ENCODE measurements at regions not wholly inside any gene's neighbourhood (a gene's known extent, or its start where the extent isn't known, plus 50 kb on each side); places are given as distances from the start of the nearest gene placed in this dataset.

DNA sequence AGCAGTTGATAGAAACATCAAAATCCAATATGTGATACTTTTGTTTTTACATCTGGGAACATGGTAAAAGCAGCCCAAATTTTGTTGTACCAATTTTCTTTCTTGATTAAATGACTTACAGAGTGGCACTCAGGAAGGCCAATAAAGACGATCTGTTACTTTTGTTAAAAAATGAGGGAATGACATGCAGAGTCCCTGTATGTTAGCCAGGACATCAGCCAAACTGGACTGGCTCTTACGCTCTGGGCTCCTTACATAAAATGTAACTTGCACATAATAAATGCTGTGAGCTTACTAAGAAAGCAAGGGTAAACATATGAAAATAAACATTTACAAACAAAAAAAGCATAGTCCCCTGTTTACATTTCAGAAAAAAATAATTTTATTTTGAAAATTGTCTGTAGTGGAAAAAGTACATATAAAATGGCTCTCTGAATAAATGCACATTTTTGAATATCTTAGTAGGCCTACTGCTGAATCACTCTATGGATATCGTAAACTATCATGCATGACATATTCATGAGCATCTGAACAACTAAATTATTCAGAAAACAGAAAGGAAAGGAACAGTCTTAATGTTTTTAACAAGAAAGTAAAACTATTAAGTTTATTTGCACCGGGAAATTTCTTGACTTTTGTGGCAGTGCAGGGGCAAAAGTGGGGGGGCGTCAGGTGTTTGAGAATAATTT is 534.5 kb downstream of the KCTD12 start:
- Histone ChIP-seq H3K36me3 (replicated peaks; ENCODE audit: control insufficient read depth, insufficient read depth, low read length) (no peaks in the 10 kb centered on the region), H3K4me3 (ENCODE audit: insufficient read depth, low read depth, low read length) (no peak overlapping the region), H3K27me3 (ENCODE audit: control insufficient read depth, insufficient read depth, low read length) (no peaks in the 10 kb centered on the region)
- DNase-seq = no peak

DNA sequence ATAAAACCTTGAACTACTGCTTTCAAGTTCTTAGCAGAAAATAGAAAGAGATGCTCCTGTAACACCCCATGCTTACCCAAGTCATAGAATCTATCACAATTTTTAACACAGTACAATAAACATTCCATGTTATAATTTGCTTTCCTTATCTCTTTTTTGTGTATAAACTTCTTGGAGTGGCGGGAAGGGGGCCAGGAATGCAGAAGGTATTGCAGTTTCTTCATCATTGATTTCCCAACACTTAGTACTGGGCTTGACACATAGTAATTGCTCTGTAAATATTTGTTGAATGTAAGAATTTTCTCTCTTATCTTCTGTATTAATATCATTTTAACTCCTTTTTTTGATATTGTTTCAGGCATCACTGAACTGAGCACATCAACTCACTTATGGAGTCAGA is 535.8 kb downstream of the KCTD12 start:
- no peaks in the 10 kb centered on the region for H3K27me3 ChIP-seq (ENCODE audit: control insufficient read depth, insufficient read depth, low read length)
- DNase-seq = no peak
- no peak overlapping the region for H3K4me3 ChIP-seq (ENCODE audit: insufficient read depth, low read depth, low read length)
- no peaks in the 10 kb centered on the region for H3K36me3 ChIP-seq (replicated peaks; ENCODE audit: control insufficient read depth, insufficient read depth, low read length)

DNA sequence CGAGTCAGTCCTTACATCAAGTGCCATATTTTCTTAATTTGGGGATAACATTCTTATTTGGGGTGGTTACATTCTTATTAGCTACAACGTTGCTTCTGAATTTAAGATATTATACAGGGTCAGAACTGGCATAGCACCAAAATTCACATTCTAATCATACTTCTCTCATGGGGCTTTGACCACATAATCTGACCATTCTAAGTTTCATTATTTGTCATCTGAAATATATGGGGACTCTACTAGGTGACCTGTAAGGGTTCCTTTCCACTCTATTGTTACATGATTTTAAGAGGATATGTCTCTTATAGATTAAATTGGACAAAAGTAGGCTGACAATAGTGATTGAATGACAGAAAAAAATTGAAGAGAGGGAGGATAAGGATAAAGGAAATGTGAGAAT is 536.5 kb downstream of the KCTD12 start:
- DNase-seq = no peak
- no peaks in the 10 kb centered on the region for H3K36me3 ChIP-seq (replicated peaks; ENCODE audit: control insufficient read depth, insufficient read depth, low read length)

DNA sequence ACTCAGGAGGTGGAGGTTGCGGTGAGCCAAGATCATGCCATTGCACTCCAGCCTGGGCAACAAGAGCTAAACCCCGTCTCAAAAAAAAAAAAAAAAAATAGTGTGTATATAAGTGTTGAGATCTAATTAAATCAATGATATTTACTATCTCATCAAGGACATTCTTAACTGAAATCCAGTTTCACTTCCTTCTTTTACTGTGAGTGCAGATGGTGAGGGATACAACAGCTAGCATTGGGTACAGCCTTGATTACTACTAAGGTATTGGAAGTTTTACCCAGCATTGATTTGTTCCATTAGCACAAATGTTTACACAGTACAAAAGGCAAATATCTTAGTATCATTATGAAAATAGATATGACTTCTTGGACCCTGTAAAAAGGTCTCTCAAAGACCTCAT is 546.6 kb downstream of the KCTD12 start:
- Histone ChIP-seq H3K36me3 (replicated peaks; ENCODE audit: control insufficient read depth, insufficient read depth, low read length) (no peaks in the 10 kb centered on the region), H3K27me3 (ENCODE audit: control insufficient read depth, insufficient read depth, low read length) (peaks cover 20% of the 10 kb centered on the region; the same call in 1 of the 2 replicates), H3K4me3 (ENCODE audit: insufficient read depth, low read depth, low read length) (no peak overlapping the region)
- DNase-seq = no peak

More for the DNA sequence above, 536.5 kb downstream of the KCTD12 start:
- Histone ChIP-seq H3K27me3 (ENCODE audit: control insufficient read depth, insufficient read depth, low read length) (no peaks in the 10 kb centered on the region), H3K4me3 (ENCODE audit: insufficient read depth, low read depth, low read length) (no peak overlapping the region)

DNA sequence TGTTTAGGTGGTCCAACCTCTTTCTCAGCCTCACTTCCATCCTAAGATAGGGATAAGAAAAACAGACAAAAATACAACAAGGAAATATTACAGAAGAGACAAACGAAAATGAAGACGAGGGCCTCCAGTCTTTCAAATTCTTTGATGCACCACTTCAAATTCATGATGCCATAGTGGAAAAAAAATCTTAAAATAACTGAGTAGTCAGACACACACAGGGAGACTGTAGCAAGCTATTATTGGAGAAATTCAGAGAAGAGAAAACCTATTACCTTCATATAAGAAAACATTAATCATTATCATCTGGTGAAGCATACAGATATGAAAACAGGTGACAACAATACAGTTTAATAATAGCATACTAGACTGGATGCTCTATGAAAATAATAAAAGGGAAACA is 548.2 kb downstream of the KCTD12 start:
- Histone ChIP-seq H3K27me3 (ENCODE audit: control insufficient read depth, insufficient read depth, low read length) (peaks cover 24% of the 10 kb centered on the region; the same call in 1 of the 2 replicates), H3K36me3 (replicated peaks; ENCODE audit: control insufficient read depth, insufficient read depth, low read length) (no peaks in the 10 kb centered on the region), H3K4me3 (ENCODE audit: insufficient read depth, low read depth, low read length) (no peak overlapping the region)
- DNase-seq = no peak

DNA sequence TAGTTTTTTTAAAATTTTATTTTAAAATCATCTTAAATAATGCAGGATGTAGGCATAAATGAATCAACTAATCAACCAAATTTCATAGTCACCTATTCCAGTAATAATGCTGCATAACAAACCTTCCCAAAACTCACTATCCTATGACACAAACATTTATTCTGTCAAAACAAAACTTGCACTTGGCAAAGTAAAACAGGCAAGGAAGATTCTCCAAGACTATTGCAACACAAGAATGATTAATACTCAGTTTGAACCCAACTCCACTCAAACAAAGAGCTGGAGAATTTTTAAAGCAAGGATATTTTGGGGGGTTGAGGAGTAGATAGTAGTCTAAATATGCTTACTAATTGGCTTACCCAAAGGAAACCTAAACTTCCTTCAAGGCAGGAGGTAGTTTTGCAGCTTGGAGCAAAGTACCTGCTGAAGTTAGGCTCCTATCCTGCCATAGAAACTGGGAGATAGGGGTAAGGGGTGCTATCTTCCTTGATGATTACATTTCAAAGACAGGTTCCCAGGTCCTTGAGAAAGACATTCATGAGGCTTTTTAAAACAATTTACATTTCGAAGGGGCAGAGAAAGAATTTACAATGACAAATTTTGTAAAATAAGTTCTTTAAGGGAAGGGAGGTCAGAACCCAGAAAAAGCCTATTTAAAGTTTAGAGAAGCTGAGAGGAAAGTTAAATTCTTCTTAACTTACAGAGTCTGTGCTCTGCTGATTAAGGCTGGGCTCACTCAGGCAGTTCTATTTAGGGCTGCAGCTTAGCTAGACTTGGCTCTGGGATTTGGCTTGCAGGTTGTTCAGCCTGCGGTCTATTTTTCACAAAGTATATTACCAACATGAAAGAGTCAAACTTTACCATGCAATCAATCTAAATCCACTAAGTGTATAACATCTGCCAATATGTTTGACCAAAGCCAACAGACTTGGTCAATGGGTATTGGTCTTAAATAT is 549.0 kb downstream of the KCTD12 start:
- DNase-seq = peak; percentile 1
- Histone ChIP-seq H3K36me3 (replicated peaks; ENCODE audit: control insufficient read depth, insufficient read depth, low read length) (no peaks in the 10 kb centered on the region), H3K27me3 (ENCODE audit: control insufficient read depth, insufficient read depth, low read length) (peaks cover 24% of the 10 kb centered on the region; the same call in 1 of the 2 replicates), H3K4me3 (ENCODE audit: insufficient read depth, low read depth, low read length) (no peak overlapping the region)

DNA sequence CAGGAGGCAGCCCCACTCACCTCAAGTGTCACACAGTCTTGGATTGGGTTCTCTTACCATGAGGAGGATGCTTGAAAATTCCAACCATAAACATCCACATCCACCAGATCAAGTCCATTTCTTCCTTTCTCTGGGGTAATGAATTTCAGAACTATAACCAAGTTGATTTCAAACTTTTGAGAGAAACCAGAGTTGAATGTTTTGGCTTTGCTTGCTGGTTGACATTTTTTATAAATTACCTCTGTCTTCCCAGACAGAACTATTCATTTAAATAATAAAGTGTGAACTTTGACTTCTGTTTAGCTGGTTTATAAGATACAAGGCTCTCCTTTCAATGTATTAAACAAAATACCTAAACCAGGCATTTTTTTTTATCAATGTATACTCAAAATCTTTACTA is 550.7 kb downstream of the KCTD12 start:
- Histone ChIP-seq H3K27me3 (ENCODE audit: control insufficient read depth, insufficient read depth, low read length) (peaks cover 24% of the 10 kb centered on the region; the same call in 1 of the 2 replicates), H3K36me3 (replicated peaks; ENCODE audit: control insufficient read depth, insufficient read depth, low read length) (no peaks in the 10 kb centered on the region), H3K4me3 (ENCODE audit: insufficient read depth, low read depth, low read length) (no peak overlapping the region)
- no peak for DNase-seq

DNA sequence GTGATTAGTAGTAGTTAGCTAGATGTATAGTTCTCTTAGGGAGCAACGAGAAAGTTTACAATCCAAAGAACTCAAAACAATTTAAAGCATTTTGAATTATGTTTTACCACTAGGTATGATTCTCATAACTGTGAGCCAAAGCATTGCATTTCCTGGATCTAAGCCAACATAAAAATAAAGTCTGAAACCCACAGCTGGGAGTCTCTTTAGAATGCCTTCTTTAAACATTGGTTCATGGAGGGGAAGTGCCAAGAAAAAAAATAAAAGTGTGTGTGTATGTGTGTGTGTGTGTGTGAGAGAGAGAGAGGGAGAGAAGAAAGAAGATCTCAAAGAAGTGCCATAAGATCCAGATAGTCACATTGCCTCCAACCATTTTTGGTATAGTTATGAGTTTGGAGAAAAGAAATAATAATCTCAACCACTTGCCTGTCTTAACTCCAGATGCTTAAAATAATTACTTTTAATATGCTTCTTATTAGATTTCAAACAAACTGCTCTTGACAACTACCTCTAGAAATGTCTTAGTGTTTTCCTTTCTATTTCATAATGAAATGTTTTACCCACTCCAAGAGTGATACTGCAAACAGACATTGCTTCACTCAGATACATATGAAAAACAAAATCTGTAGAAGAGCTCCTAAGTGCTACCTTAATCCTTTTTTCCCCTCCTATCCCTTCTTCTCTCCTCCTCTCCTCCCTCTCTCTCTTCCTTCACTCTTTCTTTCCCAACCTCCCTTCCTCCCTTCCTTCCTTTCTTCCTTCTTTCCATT is 554.1 kb downstream of the KCTD12 start:
- no peak overlapping the region for H3K4me3 ChIP-seq (ENCODE audit: insufficient read depth, low read depth, low read length)
- DNase-seq = no peak
- H3K27me3 ChIP-seq (ENCODE audit: control insufficient read depth, insufficient read depth, low read length) = peaks cover 15% of the 10 kb centered on the region; the same call in 1 of the 2 replicates
- H3K36me3 ChIP-seq (replicated peaks; ENCODE audit: control insufficient read depth, insufficient read depth, low read length) = no peaks in the 10 kb centered on the region

DNA sequence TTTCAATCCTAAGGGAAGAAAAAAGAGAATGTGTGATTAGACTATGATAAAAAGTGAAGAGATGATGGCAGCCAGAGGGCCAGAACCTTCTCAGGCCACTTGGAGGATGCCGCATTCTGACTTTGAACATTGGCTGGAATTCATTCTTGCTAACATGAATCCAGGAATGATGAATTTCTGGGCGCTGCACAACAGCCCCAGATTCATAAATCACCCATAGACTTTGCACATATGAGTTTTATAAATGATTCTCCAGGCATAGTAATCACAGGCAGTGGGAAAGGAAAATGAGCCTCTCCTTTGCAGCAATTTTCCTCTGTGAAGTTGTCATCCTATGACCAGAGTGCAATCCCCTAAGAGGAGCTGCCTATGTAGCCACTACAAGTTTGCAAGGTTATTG is 555.4 kb downstream of the KCTD12 start:
- Histone ChIP-seq H3K36me3 (replicated peaks; ENCODE audit: control insufficient read depth, insufficient read depth, low read length) (no peaks in the 10 kb centered on the region), H3K4me3 (ENCODE audit: insufficient read depth, low read depth, low read length) (no peak overlapping the region), H3K27me3 (ENCODE audit: control insufficient read depth, insufficient read depth, low read length) (peaks cover 12% of the 10 kb centered on the region; the same call in 1 of the 2 replicates)
- DNase-seq = no peak

DNA sequence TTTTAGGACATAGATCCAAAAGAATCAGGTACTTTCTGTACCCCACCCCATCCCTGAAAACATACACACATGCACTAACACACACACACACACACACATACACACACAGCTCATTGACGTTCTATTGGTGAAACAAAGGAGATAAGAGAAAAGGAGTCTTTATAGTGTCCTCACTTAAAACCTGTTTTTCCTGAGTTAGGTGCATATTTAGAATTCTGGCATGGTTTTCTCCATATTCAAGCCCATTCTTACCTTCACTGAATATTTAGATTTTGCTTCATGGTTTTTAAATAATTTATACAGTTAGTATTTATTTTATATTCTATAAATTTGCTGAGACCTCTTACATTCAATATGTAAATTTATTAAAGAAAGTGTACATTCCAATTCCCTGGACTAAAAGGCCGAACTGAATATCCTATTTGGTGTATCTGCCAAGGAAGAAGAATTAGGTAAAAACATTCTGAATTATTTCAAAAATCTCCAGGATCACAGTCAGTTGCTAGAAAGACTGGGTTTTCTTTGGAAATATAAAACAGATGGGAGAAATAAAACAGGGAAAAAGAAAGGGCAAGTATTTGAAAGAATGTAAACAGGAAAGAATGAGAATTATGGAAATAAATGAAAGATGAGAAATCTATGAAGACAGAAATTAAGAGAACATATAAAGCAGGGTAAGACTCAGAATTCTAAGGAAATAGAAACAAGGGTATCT is 556.2 kb downstream of the KCTD12 start:
- H3K27me3 ChIP-seq (ENCODE audit: control insufficient read depth, insufficient read depth, low read length) = peaks cover 6% of the 10 kb centered on the region; the same call in 1 of the 2 replicates
- DNase-seq = no peak
- H3K36me3 ChIP-seq (replicated peaks; ENCODE audit: control insufficient read depth, insufficient read depth, low read length) = no peaks in the 10 kb centered on the region
- no peak overlapping the region for H3K4me3 ChIP-seq (ENCODE audit: insufficient read depth, low read depth, low read length)

DNA sequence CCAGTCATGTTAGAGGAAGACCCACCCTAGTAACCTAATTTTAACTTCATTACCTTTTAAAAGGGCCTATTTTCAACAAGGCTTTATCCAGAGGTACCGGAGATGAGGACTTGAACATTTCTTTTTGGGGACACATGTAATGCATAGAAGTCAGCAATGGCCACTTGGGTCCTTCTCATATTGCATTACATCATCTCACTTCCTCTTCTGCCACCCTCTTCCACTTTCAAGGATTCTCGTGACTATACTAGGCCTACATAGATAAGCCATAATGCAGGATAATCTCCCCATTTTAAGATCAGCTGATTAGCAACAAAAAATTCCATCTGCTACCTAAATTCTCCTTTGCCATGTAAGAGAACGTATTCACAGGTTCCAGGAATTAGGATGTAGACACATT is 557.2 kb downstream of the KCTD12 start:
- no peak overlapping the region for H3K4me3 ChIP-seq (ENCODE audit: insufficient read depth, low read depth, low read length)
- H3K36me3 ChIP-seq (replicated peaks; ENCODE audit: control insufficient read depth, insufficient read depth, low read length) = no peaks in the 10 kb centered on the region
- no peak for DNase-seq
- H3K27me3 ChIP-seq (ENCODE audit: control insufficient read depth, insufficient read depth, low read length) = no peaks in the 10 kb centered on the region

DNA sequence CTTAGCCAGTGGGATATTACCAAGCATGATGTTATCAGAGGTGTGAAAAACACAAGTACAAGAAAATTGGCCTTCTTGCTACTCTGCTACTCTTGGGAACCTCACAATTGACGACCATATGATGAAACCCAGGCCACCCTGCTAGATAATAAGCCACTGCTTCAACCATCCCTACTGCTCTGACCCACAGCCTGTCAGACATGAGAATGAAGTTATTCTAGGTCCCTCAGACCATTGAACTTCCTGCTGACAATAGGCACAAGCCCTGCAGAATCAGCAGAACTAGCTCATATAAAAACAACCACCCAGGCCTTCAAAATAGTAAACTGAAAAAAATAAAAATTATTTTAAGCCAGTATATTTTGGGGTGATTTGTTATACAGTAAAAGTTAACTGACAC is 559.9 kb downstream of the KCTD12 start:
- H3K36me3 ChIP-seq (replicated peaks; ENCODE audit: control insufficient read depth, insufficient read depth, low read length) = no peaks in the 10 kb centered on the region
- H3K27me3 ChIP-seq (ENCODE audit: control insufficient read depth, insufficient read depth, low read length) = no peaks in the 10 kb centered on the region
- H3K4me3 ChIP-seq (ENCODE audit: insufficient read depth, low read depth, low read length) = no peak overlapping the region
- no peak for DNase-seq

DNA sequence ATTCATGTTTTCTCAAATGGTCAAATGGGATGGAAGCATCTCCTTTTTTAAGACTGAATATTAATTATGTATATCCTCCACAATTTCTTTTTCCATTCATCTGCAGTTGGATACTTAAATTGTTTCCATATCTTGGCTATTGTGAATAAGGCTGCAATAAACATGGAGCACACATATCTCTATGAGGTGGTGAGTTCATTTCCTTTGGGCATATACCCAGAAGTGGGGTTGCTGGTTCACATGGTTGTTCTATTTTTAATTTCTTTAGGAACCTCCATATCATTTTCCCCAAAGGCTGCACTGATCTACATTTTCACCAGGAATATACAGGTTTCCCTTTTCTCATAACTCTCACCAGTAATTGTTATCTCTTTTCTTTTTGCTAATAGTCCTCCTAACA is 566.3 kb downstream of the KCTD12 start:
- no peak for DNase-seq
- Histone ChIP-seq H3K36me3 (replicated peaks; ENCODE audit: control insufficient read depth, insufficient read depth, low read length) (no peaks in the 10 kb centered on the region), H3K27me3 (ENCODE audit: control insufficient read depth, insufficient read depth, low read length) (no peaks in the 10 kb centered on the region), H3K4me3 (ENCODE audit: insufficient read depth, low read depth, low read length) (no peak overlapping the region)

DNA sequence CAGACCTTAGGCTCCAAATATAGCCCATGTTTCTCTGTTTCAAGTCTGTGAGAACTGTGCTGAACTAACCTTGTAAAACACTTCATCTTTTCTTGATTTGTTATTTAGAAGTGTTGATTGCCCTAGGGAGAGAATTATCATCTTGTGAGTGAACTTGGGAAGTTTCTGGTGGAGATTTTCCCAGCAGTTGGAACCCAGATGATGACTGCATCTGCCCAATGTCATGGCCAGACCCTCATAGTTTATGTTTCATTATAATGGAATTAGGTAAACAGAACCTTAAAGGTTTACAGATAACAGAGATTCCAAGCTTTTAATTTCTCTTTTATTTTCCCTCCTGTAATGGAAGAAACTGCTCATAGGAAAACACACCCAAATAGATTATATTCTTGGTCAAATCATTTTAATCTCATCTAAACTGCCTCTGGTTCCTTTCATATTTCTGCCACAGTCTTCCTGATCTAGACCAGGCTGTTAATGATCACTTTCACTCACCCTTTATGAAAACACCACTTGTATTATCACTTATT is 569.1 kb downstream of the KCTD12 start:
- H3K36me3 ChIP-seq (replicated peaks; ENCODE audit: control insufficient read depth, insufficient read depth, low read length) = no peaks in the 10 kb centered on the region

More for the DNA sequence above, 569.1 kb downstream of the KCTD12 start:
- no peaks in the 10 kb centered on the region for H3K27me3 ChIP-seq (ENCODE audit: control insufficient read depth, insufficient read depth, low read length)
- no peak overlapping the region for H3K4me3 ChIP-seq (ENCODE audit: insufficient read depth, low read depth, low read length)
- no peak for DNase-seq
